OCI-LY1 (cell line): ENCODE measurements at regions not wholly inside any gene's neighbourhood (a gene's known extent, or its start where the extent isn't known, plus 50 kb on each side); places are given as distances from the start of the nearest gene placed in this dataset.

Source experiments
- CTCF ChIP-seq: fragments of 200-600 bp; sonication (generic), shearing (Covaris generic); IDR thresholded peaks from 2 replicates; pipeline ENCODE4 v1.5.1; 2017; ENCODE audit warnings: mild to moderate bottlenecking, antibody characterized with exemption, low read length, moderate library complexity, mixed read lengths
- EZH2 ChIP-seq: fragments of 200-600 bp; sonication (generic), shearing (Covaris generic); IDR thresholded peaks from 2 replicates; pipeline ENCODE4 v1.8.0; 2017; ENCODE audit warnings: borderline replicate concordance, mixed run types, mild to moderate bottlenecking, antibody characterized with exemption, low read length, moderate library complexity, mixed read lengths

GRCh38 chr5:3265131-3265885, 330.3 kb upstream of the IRX1 start:
- TF ChIP-seq CTCF (no peak), EZH2 (no peak)
